NCI-H2196 treated with DMSO at 0.1 percent for 48 hours (cell line): ENCODE measurements at regions not wholly inside any gene's neighbourhood (a gene's known extent, or its start where the extent isn't known, plus 50 kb on each side); places are given as distances from the start of the nearest gene placed in this dataset.

Source experiments
- DNase-seq: peaks from one replicate; lab custom pipeline; 2025; ENCODE audit not compliant: unreplicated experiment; lab: John Stamatoyannopoulos, UW

GRCh38 chr19:5237190-5237780 is 103.3 kb downstream of the PTPRS start:
- DNase-seq, result no peak

- no peak for DNase-seq
Observed at GRCh38 chr19:5235458-5236219, 105.0 kb downstream of the PTPRS start.

- no peak for DNase-seq
Observed at GRCh38 chr19:5234412-5234811, 106.2 kb downstream of the PTPRS start.

GRCh38 chr19:5232798-5233505 is 107.7 kb downstream of the PTPRS start:
- no peak for DNase-seq

- DNase-seq, result no peak
Observed at GRCh38 chr19:5231857-5232678, 108.5 kb downstream of the PTPRS start.

GRCh38 chr19:5230730-5231555 is 109.7 kb downstream of the PTPRS start:
- DNase-seq, result no peak

GRCh38 chr19:5229778-5230335 is 110.8 kb downstream of the PTPRS start:
- DNase-seq, result no peak

GRCh38 chr19:5228932-5229777 is 111.5 kb downstream of the PTPRS start:
- DNase-seq, result no peak

GRCh38 chr19:5228490-5228889 is 112.1 kb downstream of the PTPRS start:
- no peak for DNase-seq

GRCh38 chr19:5225486-5226345 is 114.9 kb downstream of the PTPRS start:
- no peak for DNase-seq

GRCh38 chr19:5224480-5224879 is 116.1 kb downstream of the PTPRS start:
- DNase-seq, result no peak

- no peak for DNase-seq
Observed at GRCh38 chr19:5222821-5223321, 117.7 kb downstream of the PTPRS start.

- DNase-seq, result no peak
Observed at GRCh38 chr19:5222178-5222577, 118.4 kb downstream of the PTPRS start.

- DNase-seq, result no peak
Observed at GRCh38 chr19:5220866-5221265, 119.7 kb downstream of the PTPRS start.

GRCh38 chr19:5220361-5220760 is 120.3 kb downstream of the PTPRS start:
- no peak for DNase-seq

- DNase-seq, result no peak
Observed at GRCh38 chr19:5219551-5220304, 120.9 kb downstream of the PTPRS start.

GRCh38 chr19:5218963-5219530 is 121.6 kb downstream of the PTPRS start:
- DNase-seq, result no peak
